ENCODE measurements at regions not wholly inside any gene's neighbourhood (a gene's known extent, or its start where the extent isn't known, plus 50 kb on each side); places are given as distances from the start of the nearest gene placed in this dataset.

- TF ChIP-seq PREB (CRISPR knock-in tag; IDR thresholded peaks at IDR 0.05; ENCODE audit: borderline replicate concordance) (no peak), NR3C1 (CRISPR knock-in tag; conservative IDR thresholded peaks at IDR 0.05; ENCODE audit: low read depth) (no peak), ZNF512 (CRISPR knock-in tag; IDR thresholded peaks at IDR 0.05; ENCODE audit: borderline replicate concordance) (no peak), ZNF317 (CRISPR knock-in tag; IDR thresholded peaks at IDR 0.05; ENCODE audit: borderline replicate concordance, low read depth) (no peak), CTCF (IDR thresholded peaks at IDR 0.05) (no peak), E2F4 (CRISPR knock-in tag; IDR thresholded peaks at IDR 0.05; ENCODE audit: borderline replicate concordance, low read depth) (no peak), ATF3 (CRISPR knock-in tag; conservative IDR thresholded peaks at IDR 0.05) (no peak), PRDM15 (CRISPR knock-in tag; IDR thresholded peaks at IDR 0.05) (no peak), ETV6 (CRISPR knock-in tag; IDR thresholded peaks at IDR 0.05) (no peak)
Observed at GRCh38 chr15:20272422-20273184, 269.0 kb downstream of the GOLGA6L6 start.
